Adrenal gland (tissue), 9 donors: ENCODE measurements at regions not wholly inside any gene's neighbourhood (a gene's known extent, or its start where the extent isn't known, plus 50 kb on each side); places are given as distances from the start of the nearest gene placed in this dataset.

Experiments
- DNase-seq, 7 donors: peaks; one replicate each; pipeline ENCODE4 v3.0.0-alpha.2; 2019 to 2020
- H3K27ac ChIP-seq, 5 donors: fragments of 200-600 bp; sonication (generic) in 4 of 5; 1 replicate in 3 of 5; 2 replicates in 2 of 5; pipeline versions ENCODE4 v1.5.1 to v1.8.0; 2016 to 2020; ENCODE audit warnings: mild to moderate bottlenecking in 1 of 5
- H3K27me3 ChIP-seq: fragments of 200-600 bp; 2 replicates; pipeline ENCODE4 v1.8.0; 2021
- H3K36me3 ChIP-seq, 2 donors: fragments of 200-600 bp; replicated peaks in 1 of 2; 1 replicate in 1 of 2; 2 replicates in 1 of 2; pipeline versions ENCODE4 v1.5.1 to v1.8.0; 2018 to 2022
- H3K4me1 ChIP-seq, 2 donors: fragments of 200-600 bp; replicated peaks in 1 of 2; 1 replicate in 1 of 2; 2 replicates in 1 of 2; pipeline versions ENCODE4 v1.5.1 to v1.8.0; 2018 to 2021
- H3K4me3 ChIP-seq, 4 donors: fragments of 200-600 bp; sonication (generic) in 3 of 4; one replicate each; pipeline ENCODE4 v1.5.1; 2016 to 2018
- H3K9me3 ChIP-seq, 3 donors: fragments of 200-600 bp; sonication (generic) in 1 of 3; replicated peaks in 1 of 3; 1 replicate in 2 of 3; 2 replicates in 1 of 3; pipeline versions ENCODE4 v1.5.1 to v1.8.0; 2016 to 2021
- POLR2A ChIP-seq, 2 donors: fragments of 450-650 bp; IDR thresholded peaks; one replicate each; pipeline ENCODE4 v1.6.1; 2017; ENCODE audit warnings: antibody characterized with exemption in 2 of 2, mild to moderate bottlenecking in 2 of 2, moderate library complexity in 1 of 2
- WGBS, 4 donors: extraction: QIAGEN DNeasy Blood & Tissue Kit in 2 of 4; methylation state at CpG; one replicate each; pipeline versions ENCODE4 v1.1.5 to v1.1.7; 2013 to 2017; 5-methylcytosine and 5-hydroxymethylcytosine counted together
- intact Hi-C, 2 donors: fragments of 100-400 bp; cut with DNase I; formaldehyde crosslinking; loops; one replicate each; pipeline versions ENCODE4 v1.14.1 to v1.15.0; 2022 to 2023
- TF ChIP-seq, protein P1 (sequence below), 6 experiments: fragments of 450-650 bp in 4 of 6; fragments of 200-600 bp in 2 of 6; sonication (generic) in 1 of 6; IDR thresholded peaks; 1 replicate in 5 of 6; 2 replicates in 1 of 6; pipeline versions ENCODE4 v1.5.1 to v1.8.0; 2016 to 2021; ENCODE audit warnings: antibody characterized with exemption in 6 of 6, mild to moderate bottlenecking in 2 of 6, moderate library complexity in 1 of 6
- donor health status: healthy with polysubstance abuse.
- donor health status: Bipolar disorder and iron deficiency.
- donor health status: DM: yes; HTN: yes; CAD: no.
- donor health status: DM: no; HTN: no; CAD: no.
- donor health status: DM: no; HTN: no; CAD: no.

DNA sequence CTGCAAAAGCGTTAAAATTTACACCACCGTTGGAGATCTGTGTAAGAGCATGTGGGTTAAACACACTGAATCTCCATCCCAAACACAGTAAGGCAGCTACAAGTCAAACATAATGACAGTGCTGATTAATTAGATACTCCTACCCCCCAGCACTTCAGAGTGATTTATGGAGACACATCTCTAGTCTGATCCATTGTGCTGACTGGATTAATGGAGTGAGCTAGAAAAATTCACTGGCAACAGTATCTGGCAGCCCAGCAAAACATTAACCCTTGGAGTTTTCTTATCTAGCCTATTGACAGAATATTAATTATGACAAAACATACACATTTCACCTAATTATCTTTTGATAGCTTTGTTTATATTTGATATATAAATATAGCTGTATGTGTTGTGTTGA is 188.6 kb upstream of the ISL1 start:
- intact Hi-C loops: no loop called here
- 6 to 35% (median 19%) methylated on average over 2 of the region's 2 CpGs for WGBS, 4 donors
- TF ChIP-seq POLR2A (IDR thresholded peaks at IDR 0.05): no peak
- TF ChIP-seq, protein P1, sequence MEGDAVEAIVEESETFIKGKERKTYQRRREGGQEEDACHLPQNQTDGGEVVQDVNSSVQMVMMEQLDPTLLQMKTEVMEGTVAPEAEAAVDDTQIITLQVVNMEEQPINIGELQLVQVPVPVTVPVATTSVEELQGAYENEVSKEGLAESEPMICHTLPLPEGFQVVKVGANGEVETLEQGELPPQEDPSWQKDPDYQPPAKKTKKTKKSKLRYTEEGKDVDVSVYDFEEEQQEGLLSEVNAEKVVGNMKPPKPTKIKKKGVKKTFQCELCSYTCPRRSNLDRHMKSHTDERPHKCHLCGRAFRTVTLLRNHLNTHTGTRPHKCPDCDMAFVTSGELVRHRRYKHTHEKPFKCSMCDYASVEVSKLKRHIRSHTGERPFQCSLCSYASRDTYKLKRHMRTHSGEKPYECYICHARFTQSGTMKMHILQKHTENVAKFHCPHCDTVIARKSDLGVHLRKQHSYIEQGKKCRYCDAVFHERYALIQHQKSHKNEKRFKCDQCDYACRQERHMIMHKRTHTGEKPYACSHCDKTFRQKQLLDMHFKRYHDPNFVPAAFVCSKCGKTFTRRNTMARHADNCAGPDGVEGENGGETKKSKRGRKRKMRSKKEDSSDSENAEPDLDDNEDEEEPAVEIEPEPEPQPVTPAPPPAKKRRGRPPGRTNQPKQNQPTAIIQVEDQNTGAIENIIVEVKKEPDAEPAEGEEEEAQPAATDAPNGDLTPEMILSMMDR (IDR thresholded peaks at IDR 0.05): no peak

DNA sequence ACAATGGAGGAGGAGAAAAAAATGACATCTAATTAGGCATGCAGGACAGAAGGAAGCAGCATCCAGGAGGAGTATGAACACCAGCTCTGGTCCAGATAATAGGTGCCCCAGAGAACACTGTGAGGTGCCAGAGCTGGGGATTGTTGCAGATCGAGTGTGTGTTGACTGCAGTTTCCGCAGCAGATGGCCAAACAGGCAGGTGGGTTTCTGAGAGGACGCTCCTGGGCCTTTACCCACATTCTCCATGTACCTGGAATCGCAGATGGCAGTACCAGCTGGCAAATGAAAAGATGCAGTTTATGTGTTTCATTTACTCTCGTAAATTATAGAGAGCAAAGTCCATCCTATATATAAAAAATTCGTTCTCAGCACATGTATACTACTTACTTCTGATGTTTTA is 182.2 kb upstream of the ISL1 start:
- H3K4me1 ChIP-seq: no peaks in the 10 kb centered on the region
- H3K9me3 ChIP-seq: peaks cover 0 to 5% (median 0%) of the 10 kb centered on the region in 3 donors
- no peaks in the 10 kb centered on the region for H3K36me3 ChIP-seq
- TF ChIP-seq, protein P1 (IDR thresholded peaks at IDR 0.05): no peak
- DNase-seq: no peak
- WGBS, 4 donors: 62 to 72% (median 65%) methylated on average over 6 of the region's 6 CpGs
- H3K27ac ChIP-seq: no peak overlapping the region
- intact Hi-C loops: no loop called here
- H3K4me3 ChIP-seq: no peak overlapping the region
- H3K27me3 ChIP-seq: no peaks in the 10 kb centered on the region

More for the DNA sequence above, 188.6 kb upstream of the ISL1 start:
- no peak overlapping the region for H3K4me3 ChIP-seq
- H3K9me3 ChIP-seq: peaks cover 0 to 4% (median 0%) of the 10 kb centered on the region in 3 donors
- H3K27ac ChIP-seq: no peak overlapping the region
- H3K4me1 ChIP-seq: no peaks in the 10 kb centered on the region
- no peak for DNase-seq
- no peaks in the 10 kb centered on the region for H3K36me3 ChIP-seq
- no peaks in the 10 kb centered on the region for H3K27me3 ChIP-seq

DNA sequence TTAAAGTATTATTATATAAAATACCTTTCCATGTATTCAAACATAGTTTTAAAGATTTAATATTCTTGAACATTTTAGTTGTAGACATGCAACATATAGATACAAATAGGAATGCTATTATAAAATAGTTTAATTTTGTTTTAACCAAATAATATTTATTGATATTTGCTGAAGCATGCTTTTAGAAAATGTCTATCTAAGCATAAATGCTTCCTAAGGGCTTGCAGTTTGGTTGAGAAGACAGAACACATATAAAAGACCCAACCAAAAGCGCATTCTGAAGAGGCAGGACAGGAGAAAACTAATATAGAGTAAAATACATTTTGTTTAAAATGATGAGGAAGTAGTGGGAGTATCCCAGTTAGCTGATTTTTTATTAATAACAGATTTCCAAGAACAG is 181.5 kb upstream of the ISL1 start:
- no peak overlapping the region for H3K4me3 ChIP-seq
- DNase-seq: no peak

DNA sequence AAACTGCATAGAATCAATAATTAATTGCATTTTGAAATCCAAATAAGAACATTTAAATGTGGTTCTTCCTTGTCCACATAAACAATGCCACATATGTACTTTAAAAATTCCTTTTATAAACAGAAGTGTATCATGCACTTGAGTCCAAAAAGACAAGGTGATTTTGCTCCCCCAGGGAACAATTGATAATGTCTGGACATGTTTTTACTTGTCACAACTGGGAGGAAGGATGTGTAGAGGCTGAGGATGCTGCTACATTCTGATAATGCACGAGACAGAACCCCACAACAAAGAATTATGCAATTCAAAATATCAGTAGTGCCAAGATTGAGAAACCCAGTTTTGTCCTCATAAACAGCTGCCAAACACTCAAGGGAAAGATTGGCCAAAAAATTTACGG is 181.1 kb upstream of the ISL1 start:
- no peak overlapping the region for H3K4me3 ChIP-seq
- H3K27me3 ChIP-seq: no peaks in the 10 kb centered on the region
- H3K36me3 ChIP-seq: no peaks in the 10 kb centered on the region
- no peaks in the 10 kb centered on the region for H3K4me1 ChIP-seq
- intact Hi-C loops: no loop called here
- H3K27ac ChIP-seq: no peak overlapping the region
- H3K9me3 ChIP-seq: peaks cover 0 to 5% (median 0%) of the 10 kb centered on the region in 3 donors
- 43 to 51% (median 46%) methylated on average over 2 of the region's 2 CpGs for WGBS, 4 donors
- TF ChIP-seq POLR2A (IDR thresholded peaks at IDR 0.05): no peak
- TF ChIP-seq, protein P1 (IDR thresholded peaks at IDR 0.05): no peak
- DNase-seq: no peak

More for the DNA sequence above, 181.5 kb upstream of the ISL1 start:
- Histone ChIP-seq H3K27ac (no peak overlapping the region), H3K9me3 (peaks cover 0 to 5% (median 0%) of the 10 kb centered on the region in 3 donors), H3K4me1 (no peaks in the 10 kb centered on the region), H3K27me3 (no peaks in the 10 kb centered on the region), H3K36me3 (no peaks in the 10 kb centered on the region)
- WGBS, 4 donors: 59 to 78% (median 68%) methylated on average over 1 of the region's 1 CpG
- intact Hi-C loops: no loop called here
- no peak for TF ChIP-seq POLR2A (IDR thresholded peaks at IDR 0.05)
- TF ChIP-seq, protein P1 (IDR thresholded peaks at IDR 0.05): no peak
